Retinal pigment epithelial cell (primary cell): ENCODE measurements at regions not wholly inside any gene's neighbourhood (a gene's known extent, or its start where the extent isn't known, plus 50 kb on each side); places are given as distances from the start of the nearest gene placed in this dataset.

ENCODE experiments used
- DNase-seq: peaks from one replicate; pipeline ENCODE4 v3.0.0-alpha.2; 2010; ENCODE audit warnings: low read depth
- H3K4me3 ChIP-seq: 2 replicates; pipeline ENCODE4 v1.5.1; 2011; ENCODE audit warnings: mild to moderate bottlenecking, low read length, control low read depth, moderate library complexity
- CTCF ChIP-seq: conservative IDR thresholded peaks from 2 replicates; pipeline ENCODE4 v1.5.1; 2011; ENCODE audit warnings: low read depth, low read length, control low read depth, inconsistent platforms

- TF ChIP-seq CTCF: no peak
- DNase-seq: no peak
Observed at GRCh38 chr16:9447699-9448098, 356.3 kb downstream of the HAPSTR1 start.

GRCh38 chr16:9449597-9449996, 358.2 kb downstream of the HAPSTR1 start:
- no peak overlapping the region for H3K4me3 ChIP-seq
- TF ChIP-seq CTCF: no peak
- DNase-seq: no peak

More at GRCh38 chr16:9447699-9448098, 356.3 kb downstream of the HAPSTR1 start:
- H3K4me3 ChIP-seq: no peak overlapping the region

GRCh38 chr16:9457215-9457614, 365.8 kb downstream of the HAPSTR1 start:
- no peak overlapping the region for H3K4me3 ChIP-seq
- no peak for DNase-seq
- no peak for TF ChIP-seq CTCF

GRCh38 chr16:9458816-9459215, 367.4 kb downstream of the HAPSTR1 start:
- TF ChIP-seq CTCF: no peak
- DNase-seq: no peak
- no peak overlapping the region for H3K4me3 ChIP-seq

GRCh38 chr16:9462984-9463383, 371.5 kb downstream of the HAPSTR1 start:
- no peak for DNase-seq
- no peak for TF ChIP-seq CTCF
- H3K4me3 ChIP-seq: no peak overlapping the region

GRCh38 chr16:9463461-9463860, 372.0 kb downstream of the HAPSTR1 start:
- no peak overlapping the region for H3K4me3 ChIP-seq
- no peak for DNase-seq
- no peak for TF ChIP-seq CTCF

- no peak for DNase-seq
- TF ChIP-seq CTCF: no peak
- no peak overlapping the region for H3K4me3 ChIP-seq
Observed at GRCh38 chr16:9465161-9465560, 373.7 kb downstream of the HAPSTR1 start.
